Left renal cortex interstitium (tissue), 4 donors: ENCODE measurements at regions not wholly inside any gene's neighbourhood (a gene's known extent, or its start where the extent isn't known, plus 50 kb on each side); places are given as distances from the start of the nearest gene placed in this dataset.
"Not testable (repeated sequence)": the region's sequence is repeated elsewhere in the genome, so short reads cannot be mapped to it uniquely, and the experiment has no call there.

Experiments used
- DNase-seq, 4 donors: peaks; one replicate each; pipeline ENCODE4 v3.0.0-alpha.2; 2013; ENCODE audit warnings: low read depth in 4 of 4, low spot score in 2 of 4, missing footprints in 1 of 4

DNA sequence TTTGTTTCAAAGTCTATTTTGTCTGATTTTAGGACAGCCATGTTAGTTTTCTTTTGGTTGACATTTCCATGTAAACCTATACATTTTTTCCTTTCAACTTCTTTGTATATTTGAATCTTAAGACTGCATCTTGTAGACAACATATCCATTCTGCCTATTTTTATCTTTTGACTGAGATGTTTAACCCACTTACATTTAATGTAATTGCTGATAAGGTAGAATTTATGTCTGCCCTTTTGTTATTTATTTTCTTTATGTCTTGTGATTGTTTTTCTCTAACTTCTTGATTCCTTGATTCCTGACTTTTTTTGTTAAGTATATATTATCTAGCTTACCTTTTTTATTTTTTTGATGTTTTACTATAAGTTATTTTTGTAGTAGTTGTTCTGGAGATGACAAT lies 542.5 kb downstream of the SUCLG1 start:
- no peak for DNase-seq

DNA sequence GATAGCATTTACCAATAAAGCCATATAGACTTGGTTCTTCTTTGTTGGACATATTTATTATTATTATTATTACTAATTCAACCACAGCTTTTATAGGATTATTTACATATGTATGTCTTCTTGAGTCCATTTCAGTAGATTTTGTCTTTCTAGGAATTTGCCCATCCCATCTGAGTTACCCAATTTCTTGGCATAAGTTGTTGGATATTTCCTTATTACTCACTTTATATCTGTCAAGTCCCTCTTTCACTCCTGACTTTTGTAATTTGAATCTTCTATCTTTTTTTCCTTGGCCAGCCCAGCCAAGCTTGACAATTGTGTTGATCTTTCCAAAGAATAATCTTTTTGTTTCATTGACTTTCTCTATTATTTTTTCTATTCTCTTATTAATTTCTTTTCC lies 543.7 kb downstream of the SUCLG1 start:
- DNase-seq: no peak

DNA sequence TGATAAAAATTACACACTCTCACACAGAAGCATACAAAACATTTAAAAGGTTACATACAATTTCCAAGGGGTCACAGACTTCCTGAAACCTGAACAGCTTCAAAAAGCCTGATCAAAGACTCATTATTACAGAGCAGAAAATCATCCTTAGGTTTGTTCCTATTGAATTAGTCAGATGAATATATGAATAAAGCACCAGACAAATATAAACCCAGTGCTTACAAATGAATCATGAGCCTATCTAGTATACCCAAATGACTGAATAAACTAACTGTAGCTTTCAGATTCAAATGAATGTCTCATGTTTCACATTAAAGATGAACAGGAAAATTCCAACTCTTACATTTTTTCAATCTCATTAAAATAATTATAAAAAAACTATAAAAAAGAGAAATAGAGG lies 550.3 kb downstream of the SUCLG1 start:
- DNase-seq: no peak

DNA sequence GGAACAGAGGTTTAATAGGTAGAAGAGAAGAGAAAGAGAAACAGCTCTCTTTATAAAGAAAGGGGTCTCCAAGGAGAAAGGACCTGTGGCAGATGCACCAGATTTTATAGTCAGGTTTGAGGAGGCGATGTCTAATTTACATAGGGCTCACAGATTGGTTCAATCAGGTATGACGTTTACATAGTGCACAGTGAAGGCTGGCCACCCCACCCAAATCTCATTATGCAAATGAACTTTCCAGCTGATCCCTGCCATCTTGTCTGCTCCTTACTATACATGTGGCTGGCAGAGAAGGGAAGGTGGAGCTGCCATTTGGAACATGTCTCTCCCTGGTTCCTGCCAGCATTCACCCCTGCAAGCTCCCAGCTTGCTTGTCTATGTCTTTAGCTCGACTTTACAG lies 557.8 kb downstream of the SUCLG1 start:
- no peak for DNase-seq

DNA sequence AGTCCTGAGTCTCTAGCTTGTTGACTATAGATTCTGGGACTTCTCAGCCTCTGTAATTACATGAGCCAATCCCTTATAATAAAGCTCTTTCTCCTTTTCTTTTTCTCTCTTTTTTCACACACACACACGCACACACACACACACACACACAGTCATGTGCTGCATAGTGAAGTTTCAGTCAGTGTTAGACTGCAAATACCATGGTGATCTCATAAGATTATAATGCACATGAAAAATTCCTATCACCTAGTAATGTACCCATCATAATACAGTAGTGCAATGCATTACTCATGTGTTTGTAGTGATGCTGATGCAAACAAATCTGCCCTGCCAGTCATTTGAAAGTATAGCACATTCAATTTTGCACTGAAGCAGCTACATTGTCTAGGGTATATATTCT lies 558.2 kb downstream of the SUCLG1 start:
- no peak for DNase-seq

DNA sequence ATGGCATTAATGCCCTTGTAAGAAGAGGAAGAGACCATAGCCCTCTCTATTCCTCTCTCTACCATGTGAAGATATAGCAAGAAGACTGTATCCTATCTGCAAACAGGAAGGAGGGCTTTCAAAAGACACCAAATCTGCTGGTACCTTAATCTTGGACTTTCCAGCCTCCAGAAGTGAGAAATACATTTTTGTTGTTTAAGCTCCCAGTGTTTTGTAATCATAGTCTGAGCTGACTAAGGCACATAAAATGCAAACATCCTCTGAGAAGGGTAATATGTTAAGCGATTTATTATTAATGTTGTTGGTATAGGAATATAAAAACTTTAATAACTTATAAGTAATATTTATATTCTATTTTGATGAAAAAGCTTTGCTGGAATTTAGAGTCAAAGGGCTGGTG lies 559.8 kb downstream of the SUCLG1 start:
- DNase-seq: no peak

DNA sequence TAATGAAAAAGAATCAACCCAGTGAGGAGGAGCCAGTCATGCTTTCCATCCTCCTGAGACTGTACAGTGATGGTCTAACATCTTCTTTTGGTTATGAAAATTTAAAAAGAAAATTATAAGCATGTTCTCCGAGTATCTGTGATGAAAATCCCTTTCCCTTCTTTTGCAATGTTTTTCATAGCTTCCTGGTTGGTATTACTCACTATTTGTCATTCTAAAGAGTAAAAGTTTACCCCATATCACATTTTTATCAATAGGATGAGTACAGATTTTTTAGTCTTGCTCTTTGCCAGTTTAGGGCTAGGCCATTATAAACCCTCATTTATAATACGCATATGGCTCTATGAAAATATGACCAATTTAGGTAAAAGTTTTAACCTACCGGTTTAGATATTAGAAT lies 564.1 kb downstream of the SUCLG1 start:
- DNase-seq: no peak

DNA sequence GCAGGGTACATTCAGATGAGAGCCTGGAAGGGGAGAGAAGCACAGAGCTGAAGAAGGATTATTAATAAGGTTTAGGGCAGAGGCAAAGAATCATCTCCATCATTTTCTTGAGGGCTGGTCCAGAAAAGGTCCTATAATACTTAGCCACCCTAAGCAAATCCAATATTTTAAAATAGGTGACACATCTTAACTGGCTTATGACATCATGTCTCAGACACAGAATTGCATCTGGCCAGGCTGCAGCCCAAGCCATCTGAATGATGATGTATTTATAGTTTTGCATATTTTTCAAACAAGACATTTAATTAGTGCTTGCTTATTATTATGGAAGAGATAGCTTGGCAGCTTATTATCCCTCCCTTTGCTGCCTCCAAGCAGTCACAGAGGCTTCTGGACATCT lies 571.3 kb downstream of the SUCLG1 start:
- DNase-seq: no peak

DNA sequence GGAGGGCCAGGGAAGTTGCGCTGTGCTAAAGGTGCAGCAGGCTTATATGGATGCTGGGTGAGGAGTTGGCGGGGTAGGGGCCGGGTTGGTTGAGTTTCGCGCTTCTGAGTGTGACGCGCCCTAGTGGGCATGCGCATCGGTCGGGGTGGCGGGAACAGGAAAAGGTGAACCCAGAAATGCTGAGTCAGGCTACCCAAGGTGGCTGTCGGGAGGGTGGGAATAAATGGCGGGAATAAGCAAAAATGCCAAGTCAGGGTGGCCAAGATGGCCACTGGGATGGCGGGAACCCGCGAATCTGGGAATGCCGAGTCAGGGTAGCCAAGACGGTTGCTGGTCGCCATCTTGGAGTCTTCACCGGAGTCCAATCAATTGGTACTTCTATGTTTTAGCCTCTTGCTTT lies 580.0 kb downstream of the SUCLG1 start:
- DNase-seq: no peak

DNA sequence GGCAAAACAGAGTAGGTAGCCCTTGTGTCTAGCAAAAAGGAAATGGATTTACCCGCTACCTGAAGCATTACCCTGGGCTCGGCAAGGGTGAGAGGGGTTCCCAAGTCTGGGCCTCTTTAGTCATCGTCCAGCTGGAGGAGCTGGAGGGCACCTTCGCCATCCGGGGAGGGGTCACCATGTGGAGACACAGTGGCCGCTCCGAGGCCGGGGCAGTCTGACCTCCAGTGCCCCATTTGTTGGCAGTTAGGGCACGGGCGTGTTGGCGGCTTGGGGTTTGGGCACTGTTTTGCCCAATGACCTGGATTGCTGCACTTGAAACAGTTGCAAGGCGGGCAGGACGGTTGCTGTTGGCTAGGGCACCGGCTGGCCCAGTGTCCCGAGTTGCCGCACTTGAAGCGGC lies 581.8 kb downstream of the SUCLG1 start:
- DNase-seq: not testable (repeated sequence)

DNA sequence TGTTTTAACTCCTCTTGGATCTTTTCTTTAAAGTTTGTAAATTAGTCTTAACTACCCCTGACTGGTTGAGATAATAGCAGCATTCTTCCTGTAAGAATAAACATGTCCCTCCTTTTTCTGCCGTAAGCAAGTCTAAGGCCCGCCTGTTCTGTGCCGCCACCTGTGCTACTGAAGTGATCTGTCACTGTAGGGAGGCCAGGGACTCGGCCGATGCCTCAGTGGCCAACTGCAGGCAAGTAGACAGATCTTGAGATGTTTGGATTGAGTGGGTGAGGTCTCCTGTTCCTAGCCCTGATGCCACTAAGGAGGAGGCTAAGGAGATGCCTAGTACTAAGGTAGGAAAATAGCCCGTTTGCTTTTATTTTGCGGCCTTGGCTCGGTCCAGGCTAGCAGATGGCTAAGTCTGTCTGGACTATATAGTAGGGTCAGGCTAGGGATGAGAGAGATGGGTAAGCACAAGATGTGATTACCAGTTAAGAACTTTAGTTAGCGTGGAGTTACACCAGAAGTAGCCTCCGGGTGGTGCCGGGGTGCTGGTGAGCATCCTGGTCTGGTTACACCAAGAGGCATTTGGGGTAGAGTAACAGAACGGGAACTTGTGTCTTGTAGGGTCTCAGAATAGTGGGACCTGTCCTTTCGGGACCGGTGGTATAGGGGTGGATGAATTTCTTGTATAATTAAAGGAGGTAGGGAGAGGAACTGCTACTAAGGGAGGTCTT lies 584.2 kb downstream of the SUCLG1 start:
- DNase-seq: no peak

DNA sequence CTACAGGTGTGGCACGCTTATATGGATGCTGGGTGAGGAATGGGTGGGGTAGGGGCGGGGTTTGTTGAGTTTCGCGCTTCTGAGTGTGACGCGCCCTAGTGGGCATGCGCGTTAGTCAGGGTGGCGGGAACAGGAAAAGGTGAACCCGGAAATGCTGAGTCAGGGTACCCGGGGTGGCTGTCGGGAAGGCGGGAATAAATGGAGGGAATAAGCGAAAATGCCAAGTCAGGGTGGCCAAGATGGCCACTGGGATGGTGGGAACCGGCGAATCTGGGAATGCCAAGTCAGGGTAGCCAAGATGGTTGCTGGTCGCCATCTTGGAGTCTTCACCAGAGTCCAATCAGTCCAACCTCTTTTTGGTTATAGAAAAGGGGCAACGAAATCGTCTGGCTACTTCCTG lies 585.0 kb downstream of the SUCLG1 start:
- no peak for DNase-seq

DNA sequence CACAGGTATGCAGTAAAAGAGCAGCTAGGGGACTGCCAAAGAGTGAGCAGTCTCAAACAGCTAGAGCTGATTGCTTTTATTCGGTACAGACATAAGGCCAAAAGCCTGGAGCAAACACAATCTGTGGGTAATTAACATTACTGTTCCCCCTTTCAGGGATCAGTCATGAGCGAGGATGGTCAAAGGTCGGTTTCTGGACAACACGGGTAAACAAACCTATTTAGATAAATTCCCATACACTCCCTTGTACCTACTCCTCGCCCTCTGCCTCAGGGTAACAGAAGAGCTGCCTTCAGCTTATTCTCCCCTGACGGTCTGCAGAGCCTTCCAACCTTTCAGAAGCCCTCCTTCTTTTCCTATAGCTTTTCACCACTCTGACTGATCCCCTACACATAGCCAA lies 586.0 kb downstream of the SUCLG1 start:
- DNase-seq: no peak

DNA sequence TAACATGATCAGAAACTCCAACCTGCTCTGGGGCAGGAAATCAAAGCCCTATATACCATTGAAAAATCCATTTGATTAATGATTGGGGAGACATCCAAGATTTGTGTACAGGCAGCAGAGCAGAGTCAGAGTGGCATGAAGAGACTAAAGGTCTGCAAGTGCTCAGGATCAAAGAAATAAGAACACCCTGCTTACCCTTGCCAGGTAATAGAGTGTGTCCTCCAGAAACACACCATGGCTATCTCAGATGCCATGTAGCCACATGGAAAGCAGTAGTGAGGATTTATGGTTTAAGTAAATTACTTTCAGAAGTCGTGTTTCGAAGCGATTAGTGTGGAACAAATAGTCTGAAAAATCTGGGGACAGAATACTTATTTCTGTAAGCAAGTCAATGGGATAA lies 592.9 kb downstream of the SUCLG1 start:
- peak in 3 of 4 donors; percentile 3 to 6 (median 3) for DNase-seq

DNA sequence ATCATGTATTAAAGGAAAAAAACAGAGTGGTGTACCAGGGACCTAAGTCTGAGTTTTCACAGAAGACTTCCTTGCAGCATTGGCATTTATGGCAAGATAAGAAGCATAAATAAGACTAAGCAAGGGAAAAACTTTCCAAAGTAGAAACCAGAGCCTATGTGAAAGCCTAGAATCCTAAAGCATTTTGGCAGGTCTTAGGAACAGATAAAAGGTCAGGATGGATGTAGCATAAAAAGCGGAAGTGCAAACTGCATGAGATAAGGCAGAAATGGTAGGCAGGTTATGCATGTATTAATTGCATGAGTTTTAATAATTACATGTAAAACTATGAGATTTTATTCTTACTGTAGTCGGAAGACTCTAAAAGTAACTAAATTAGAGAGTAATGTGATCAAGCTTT lies 596.5 kb downstream of the SUCLG1 start:
- no peak for DNase-seq

DNA sequence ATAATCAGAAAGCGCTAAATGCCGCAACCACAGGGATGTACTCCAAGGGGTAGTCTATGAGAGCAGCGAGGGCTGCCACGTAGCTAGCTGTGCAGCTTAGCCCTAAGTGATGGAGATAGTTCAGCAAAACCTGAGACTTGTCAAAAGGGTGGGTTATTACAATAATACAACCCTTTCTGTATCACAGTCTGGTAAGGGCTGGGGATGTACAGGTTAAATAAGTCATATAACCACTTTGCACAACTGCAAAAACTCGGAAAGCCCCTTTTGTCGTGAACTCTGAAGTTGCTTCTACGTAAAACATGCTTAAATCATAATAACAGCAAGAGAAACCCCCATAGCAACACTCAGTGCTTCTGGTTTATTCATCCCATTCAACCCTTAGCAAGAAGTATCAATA lies 598.8 kb downstream of the SUCLG1 start:
- no peak for DNase-seq

DNA sequence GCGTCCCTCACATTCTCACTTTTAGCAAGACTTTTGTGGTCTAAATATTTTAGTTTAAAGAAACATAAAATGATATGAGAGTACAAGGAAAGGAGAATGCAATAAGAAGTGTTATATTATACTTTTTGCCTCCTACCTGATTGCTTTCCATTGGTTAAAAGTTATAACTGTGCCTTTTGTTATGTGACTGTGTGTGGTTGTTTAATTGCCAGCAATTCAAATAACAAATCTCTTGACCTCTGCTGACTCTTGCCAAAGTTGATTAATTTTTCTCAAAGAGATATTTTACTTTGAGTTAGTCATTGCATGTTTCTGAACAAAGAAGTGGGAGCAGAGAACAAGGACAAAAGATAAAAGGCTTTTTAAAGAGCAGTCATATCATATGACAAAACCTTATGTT lies 599.5 kb downstream of the SUCLG1 start:
- DNase-seq: no peak

DNA sequence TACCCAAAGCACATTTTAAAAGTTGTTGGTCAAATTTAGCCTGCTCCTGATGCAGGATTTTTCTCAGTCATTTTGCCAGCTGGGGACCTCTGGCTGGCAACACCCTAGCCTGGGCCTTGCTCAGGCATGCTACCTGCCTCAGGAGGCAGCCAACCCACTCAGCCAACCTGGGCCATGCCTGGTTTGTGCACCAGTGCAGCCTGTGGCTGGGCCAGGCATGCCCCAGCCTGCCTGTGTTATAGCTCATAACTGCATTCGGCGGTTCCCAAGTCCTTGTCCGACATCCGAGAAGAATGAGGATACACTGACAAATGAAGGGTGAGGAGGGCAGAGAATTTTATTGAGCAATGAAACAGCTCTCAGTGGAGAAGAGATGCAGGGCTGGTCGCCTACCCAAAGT lies 608.0 kb downstream of the SUCLG1 start:
- no peak for DNase-seq

DNA sequence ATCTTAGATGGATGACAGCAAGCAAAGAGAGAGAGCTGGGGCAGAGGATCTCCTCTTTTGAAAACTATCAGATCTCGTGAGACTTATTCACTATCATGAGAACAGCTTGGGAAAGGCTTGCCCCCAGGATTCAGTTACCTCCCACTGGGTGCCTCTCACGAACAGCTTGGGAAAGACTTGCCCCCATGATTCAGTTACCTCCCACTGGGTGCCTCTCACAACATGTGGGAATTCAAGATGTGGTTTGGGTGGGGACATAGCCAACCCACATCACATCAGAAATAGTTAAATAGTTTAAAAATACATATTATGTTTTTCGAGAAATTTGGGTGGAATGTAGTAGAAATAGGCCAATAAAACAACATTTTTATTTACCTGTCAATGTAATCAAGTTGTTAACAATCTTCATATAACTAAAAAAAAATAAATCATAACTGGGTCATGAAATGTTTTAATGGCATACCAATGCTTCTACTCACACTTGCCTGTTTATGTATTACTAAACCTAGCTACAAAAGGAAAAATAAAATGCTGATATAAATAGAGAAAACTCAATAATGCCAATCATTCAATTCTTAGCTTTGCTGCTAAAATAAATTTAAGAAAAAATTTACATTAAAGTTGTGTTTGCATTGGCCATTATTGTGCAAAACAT lies 608.9 kb downstream of the SUCLG1 start:
- DNase-seq: no peak

DNA sequence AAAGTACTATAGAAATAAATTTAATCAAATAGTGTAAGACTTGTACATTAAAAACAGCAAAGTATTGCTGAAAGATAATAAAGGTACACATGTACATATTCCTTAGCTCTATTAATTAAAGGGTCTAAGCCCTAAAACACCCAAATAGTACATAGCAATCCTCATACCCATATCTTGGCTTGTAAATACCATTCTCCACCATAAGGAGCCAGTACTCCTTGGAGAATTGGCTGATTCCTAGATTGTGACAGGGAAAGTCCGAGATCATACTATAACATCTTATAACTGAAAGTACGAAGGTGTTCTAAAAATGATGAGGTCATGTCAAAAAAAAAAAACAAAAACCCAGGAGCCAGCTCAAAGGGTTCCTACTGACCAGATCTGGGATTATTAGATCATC lies 614.6 kb downstream of the SUCLG1 start:
- no peak for DNase-seq

DNA sequence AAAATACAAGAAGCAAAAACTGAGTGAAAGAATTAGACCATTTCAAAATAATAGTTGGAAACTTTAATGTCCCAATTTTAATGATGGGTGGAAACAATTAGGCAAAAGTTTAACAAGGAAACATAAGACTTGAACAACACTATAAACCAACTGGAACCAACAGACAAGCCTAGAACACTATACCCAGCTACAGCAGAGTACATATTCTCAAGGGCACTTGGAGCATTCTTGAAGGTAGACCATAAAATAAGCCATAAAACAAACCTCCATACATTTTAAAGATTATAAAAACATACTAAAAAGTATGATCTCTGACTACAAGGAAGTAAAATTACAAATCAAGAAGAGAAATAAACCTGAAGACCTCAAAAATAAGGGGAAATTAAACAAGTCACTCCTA lies 616.7 kb downstream of the SUCLG1 start:
- DNase-seq: no peak

DNA sequence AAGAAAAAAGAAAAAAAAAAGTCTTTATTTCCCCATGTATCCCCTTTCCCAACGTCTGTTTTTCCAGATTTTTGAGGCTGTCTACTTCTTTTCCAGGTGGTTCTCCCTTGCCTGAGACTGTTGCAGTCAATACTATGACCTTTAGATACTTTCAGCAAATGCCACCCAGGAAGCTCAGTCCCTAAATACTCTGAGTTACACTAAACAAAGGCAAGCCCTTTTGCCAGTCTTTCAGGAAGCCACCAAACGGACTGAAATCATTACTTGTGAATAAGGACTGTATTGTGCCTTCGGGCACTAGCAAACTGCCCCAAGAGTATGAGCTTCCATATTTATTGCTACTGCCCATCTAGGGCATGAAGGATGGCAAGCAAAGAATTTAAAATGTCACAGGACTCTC lies 621.3 kb downstream of the SUCLG1 start:
- no peak for DNase-seq

DNA sequence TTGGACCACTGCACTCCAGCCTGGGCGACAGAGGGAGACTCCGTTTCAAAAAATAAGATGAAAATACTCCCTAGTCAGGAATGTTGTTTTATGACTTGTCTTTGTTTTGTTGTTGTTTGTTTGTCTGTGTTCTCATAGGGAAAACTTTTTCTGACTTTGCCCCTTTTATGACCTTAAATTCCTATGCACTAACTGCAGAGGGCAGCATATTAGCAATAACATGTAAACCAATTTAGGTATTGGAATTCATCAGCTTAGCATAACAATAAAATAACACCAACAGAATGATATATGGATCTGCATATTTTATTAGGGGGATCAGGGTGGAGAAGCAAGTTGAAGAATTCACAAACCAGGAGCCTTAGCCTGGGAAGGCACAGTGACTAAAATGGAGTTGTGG lies 631.5 kb downstream of the SUCLG1 start:
- no peak for DNase-seq
